Naive thymus-derived CD8-positive, alpha-beta T cell (primary cell): ENCODE measurements at regions not wholly inside any gene's neighbourhood (a gene's known extent, or its start where the extent isn't known, plus 50 kb on each side); places are given as distances from the start of the nearest gene placed in this dataset.

ENCODE experiments used
- ATAC-seq, 2 donors: fragments of 150-1000 bp; cut with Tn5 transposase in 1 of 2; sonication (Bioruptor Pico), chemical (Tn5 transposase) in 1 of 2; 1 replicate in 1 of 2; 2 replicates in 1 of 2; pipeline ENCODE4 v1.10.0; 2021; ENCODE audit warnings: mild to moderate bottlenecking in 2 of 2, moderate library complexity in 2 of 2
- POLR2A ChIA-PET: fragments of 350-600 bp; sonication (Branson Sonifier 250); formaldehyde crosslinking; loops from one replicate; lab custom pipeline; 2021; ENCODE audit warnings: antibody characterized with exemption; lab: Charles Lee
- DNase-seq, 10 donors: peaks; one replicate each; pipeline versions ENCODE4 v3.0.0 to v3.0.0-alpha.2; 2020 to 2022
- H3K27ac Mint-ChIP-seq, 10 donors: one replicate each; pipeline ENCODE4 v1.8.0; 2020 to 2022; ENCODE audit warnings: mild to moderate bottlenecking in 10 of 10, mixed read lengths in 10 of 10, moderate library complexity in 4 of 10, inconsistent platforms in 1 of 10
- H3K27me3 Mint-ChIP-seq, 5 donors: one replicate each; pipeline ENCODE4 v1.8.0; 2021 to 2022; ENCODE audit warnings: mixed read lengths in 5 of 5
- H3K36me3 Mint-ChIP-seq, 3 donors: one replicate each; pipeline ENCODE4 v1.8.0; 2020 to 2022; ENCODE audit warnings: mixed read lengths in 3 of 3, mild to moderate bottlenecking in 2 of 3, inconsistent platforms in 1 of 3
- H3K4me1 Mint-ChIP-seq, 4 donors: one replicate each; pipeline ENCODE4 v1.8.0; 2021 to 2022; ENCODE audit warnings: mixed read lengths in 4 of 4
- H3K4me3 Mint-ChIP-seq, 10 donors: one replicate each; pipeline ENCODE4 v1.8.0; 2020 to 2022; ENCODE audit warnings: mild to moderate bottlenecking in 10 of 10, mixed read lengths in 10 of 10, moderate library complexity in 6 of 10, inconsistent platforms in 1 of 10
- H3K9me3 Mint-ChIP-seq, 9 donors: one replicate each; pipeline ENCODE4 v1.8.0; 2020 to 2022; ENCODE audit warnings: mixed read lengths in 9 of 9, mild to moderate bottlenecking in 3 of 9, inconsistent platforms in 1 of 9, moderate library complexity in 1 of 9

DNA sequence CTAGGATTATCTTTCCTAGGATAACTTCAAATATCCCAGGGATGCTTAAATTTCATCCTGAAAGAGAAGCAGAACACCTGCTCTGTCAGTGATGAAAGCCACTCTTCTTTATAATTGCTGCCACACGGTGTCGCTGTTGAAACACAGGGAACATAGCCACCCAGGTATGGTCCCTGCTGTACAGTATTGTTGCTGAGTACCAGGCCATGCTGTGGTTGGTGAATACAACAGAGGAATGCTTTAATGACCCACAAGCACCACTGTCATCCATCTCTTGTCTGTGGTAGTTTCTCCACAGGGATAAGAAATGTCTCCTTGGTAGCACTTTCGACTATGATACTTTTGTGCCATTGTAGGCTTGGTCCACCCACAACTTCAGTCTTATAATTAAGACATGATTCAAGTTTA is 70.6 kb upstream of the STARD3NL start:
- no peaks in the 10 kb centered on the region for H3K9me3 Mint-ChIP-seq
- no peak overlapping the region for H3K4me3 Mint-ChIP-seq
- no peaks in the 10 kb centered on the region for H3K4me1 Mint-ChIP-seq
- H3K27me3 Mint-ChIP-seq, result peaks cover 0 to 5% (median 2%) of the 10 kb centered on the region in 5 donors
- H3K27ac Mint-ChIP-seq, result no peak overlapping the region
- DNase-seq, result peak; percentile 27 to 79 (median 58)
- POLR2A ChIA-PET, result interaction anchor here (0.6 kb wide), 1 partner anchor 115 kb away, joined by 4 read pairs; no protein-coding TSS in a partner anchor
- ATAC-seq, result peak; percentile 79 to 81
- H3K36me3 Mint-ChIP-seq, result no peaks in the 10 kb centered on the region

GRCh38 chr7:38112075-38112474 is 66.0 kb upstream of the STARD3NL start:
- Mint-ChIP-seq H3K9me3 (peaks cover 0 to 3% (median 0%) of the 10 kb centered on the region in 9 donors), H3K27me3 (peaks cover 5 to 10% (median 9%) of the 10 kb centered on the region in 5 donors), H3K4me1 (no peaks in the 10 kb centered on the region), H3K27ac (no peak overlapping the region), H3K36me3 (peaks cover 0 to 5% (median 0%) of the 10 kb centered on the region in 3 donors), H3K4me3 (no peak overlapping the region)
- POLR2A ChIA-PET, result interaction anchor here (0.7 kb wide), 1 partner anchor 208 kb away, joined by 4 read pairs; no protein-coding TSS in a partner anchor
- ATAC-seq (no peak), DNase-seq (no peak)

DNA sequence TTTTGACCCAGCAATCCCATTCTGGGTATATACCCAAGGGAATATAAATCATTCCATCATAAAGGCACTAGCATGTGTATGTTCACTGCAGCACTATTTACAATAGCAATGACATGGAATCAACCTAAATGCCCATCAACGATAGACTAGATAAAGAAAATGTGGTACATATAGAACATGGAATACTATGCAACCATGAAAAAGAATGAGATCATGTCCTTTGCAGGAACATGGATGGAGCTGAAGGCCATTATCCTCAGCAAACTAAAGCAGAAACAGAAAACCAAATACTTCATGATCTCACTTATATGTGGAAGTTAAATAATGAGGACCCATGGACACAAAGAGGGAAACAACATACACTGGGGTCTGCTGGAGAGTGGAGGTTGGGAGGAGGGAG is 58.0 kb upstream of the STARD3NL start:
- Mint-ChIP-seq H3K27me3 (peaks cover 4 to 20% (median 10%) of the 10 kb centered on the region in 5 donors), H3K36me3 (peaks cover 0 to 12% (median 5%) of the 10 kb centered on the region in 3 donors), H3K9me3 (peaks cover 0 to 13% (median 9%) of the 10 kb centered on the region in 9 donors), H3K4me1 (no peaks in the 10 kb centered on the region), H3K27ac (no peak overlapping the region), H3K4me3 (no peak overlapping the region)
- POLR2A ChIA-PET, result no interaction called here
- ATAC-seq (no peak), DNase-seq (no peak)

DNA sequence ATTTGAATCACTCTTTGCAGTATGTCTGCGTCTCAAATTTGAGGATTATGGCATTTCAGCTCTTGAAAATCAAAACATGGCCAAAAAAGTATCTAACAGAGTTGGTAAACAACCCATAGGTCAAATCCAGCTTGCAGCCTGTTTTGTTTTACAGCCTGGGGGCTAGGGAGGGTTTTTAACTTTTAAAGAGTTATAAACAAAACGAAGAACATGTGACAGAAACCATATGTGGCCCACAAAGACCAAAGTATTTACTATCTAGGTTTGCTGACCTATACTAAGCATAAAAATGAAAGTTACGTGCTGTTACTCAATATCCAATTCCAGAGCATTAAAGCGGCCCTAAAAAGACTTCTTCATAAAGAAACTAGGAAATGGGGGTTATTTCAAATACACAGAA is 55.5 kb upstream of the STARD3NL start:
- Mint-ChIP-seq H3K27me3 (peaks cover 0 to 11% (median 8%) of the 10 kb centered on the region in 5 donors), H3K4me3 (no peak overlapping the region), H3K4me1 (no peaks in the 10 kb centered on the region), H3K9me3 (peaks cover 0 to 13% (median 9%) of the 10 kb centered on the region in 9 donors), H3K27ac (no peak overlapping the region), H3K36me3 (peaks cover 0 to 10% (median 5%) of the 10 kb centered on the region in 3 donors)
- ATAC-seq (no peak), DNase-seq (no peak)
- POLR2A ChIA-PET, result no interaction called here

DNA sequence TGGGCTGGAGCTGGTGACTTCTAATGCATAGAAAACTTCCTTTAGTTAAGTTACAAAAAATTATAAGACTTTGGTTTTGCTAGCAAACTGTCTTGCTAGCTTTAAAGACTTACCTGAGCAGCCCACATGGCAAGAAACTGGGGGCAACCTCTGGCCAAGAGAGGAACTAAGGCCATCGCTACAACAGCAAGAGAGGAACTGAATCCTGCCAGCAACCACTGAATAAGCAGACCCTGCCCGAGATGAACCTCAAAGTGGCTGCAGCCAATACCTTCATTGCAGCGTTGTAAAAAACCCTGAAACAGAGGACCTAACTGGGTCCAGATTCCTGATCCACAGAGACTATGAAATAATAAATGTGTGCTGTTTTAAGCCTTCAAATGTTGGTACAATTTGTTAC is 54.6 kb upstream of the STARD3NL start:
- no peak for ATAC-seq
- no peak overlapping the region for H3K4me3 Mint-ChIP-seq

DNA sequence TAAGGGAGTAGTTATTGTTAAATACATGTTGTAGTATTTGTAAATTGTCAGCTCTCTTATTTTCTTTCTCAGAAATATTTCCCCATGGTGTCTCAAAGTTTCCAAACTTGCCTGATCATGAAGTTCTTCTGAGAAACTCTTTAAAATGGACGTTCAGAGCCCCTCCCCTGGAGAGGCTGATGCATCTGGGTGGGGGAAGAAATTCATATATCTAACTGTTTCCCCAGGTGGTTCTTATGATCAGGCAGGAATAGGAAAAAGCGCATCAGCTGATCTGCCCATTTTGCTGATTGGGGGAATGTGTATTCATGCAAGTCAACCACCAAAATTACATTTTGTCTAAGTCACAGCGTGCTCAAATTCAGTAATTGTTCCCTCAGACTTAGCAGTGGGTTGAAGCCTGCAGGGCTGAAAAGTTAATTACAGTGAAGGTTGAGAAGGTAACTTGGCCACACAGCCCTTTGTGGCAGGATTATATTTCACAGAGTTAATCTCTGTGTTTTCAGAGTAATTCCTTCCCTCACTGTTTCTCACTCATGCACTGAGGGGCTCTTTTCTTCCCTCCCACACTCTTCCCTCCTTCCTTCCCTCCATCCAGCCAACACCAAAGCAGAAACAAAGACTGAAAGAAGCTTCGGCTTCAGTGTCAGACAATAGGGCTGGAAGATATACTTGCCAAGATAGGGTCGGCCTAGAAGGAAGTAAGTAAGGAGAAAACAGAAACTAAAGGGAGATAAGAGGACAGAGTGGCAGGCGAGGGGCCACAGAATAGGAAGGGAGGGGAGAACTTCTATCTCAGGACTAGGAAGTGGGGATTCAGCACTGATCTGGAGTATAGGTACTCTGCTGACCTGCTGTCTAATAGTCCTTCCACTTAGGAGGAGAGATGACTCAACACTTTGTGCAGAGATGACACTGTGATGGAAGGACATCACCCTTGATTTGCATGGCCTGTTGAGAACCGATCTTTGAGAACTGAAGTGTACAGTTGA is 50.5 kb upstream of the STARD3NL start:
- H3K4me3 Mint-ChIP-seq, result no peak overlapping the region
- peaks cover 6 to 28% (median 17%) of the 10 kb centered on the region in 5 donors for H3K27me3 Mint-ChIP-seq
- H3K27ac Mint-ChIP-seq, result peak overlapping the region in 1 of 10 donors; percentile 65
- H3K9me3 Mint-ChIP-seq, result no peaks in the 10 kb centered on the region
- POLR2A ChIA-PET, result no interaction called here
- ATAC-seq (no peak), DNase-seq (no peak)
- H3K4me1 Mint-ChIP-seq, result peaks cover 0 to 2% (median 0%) of the 10 kb centered on the region in 4 donors
- H3K36me3 Mint-ChIP-seq, result no peaks in the 10 kb centered on the region

More for the DNA sequence above, 54.6 kb upstream of the STARD3NL start:
- H3K36me3 Mint-ChIP-seq, result peaks cover 0 to 10% (median 5%) of the 10 kb centered on the region in 3 donors
- POLR2A ChIA-PET, result no interaction called here
- H3K4me1 Mint-ChIP-seq, result peaks cover 0 to 2% (median 0%) of the 10 kb centered on the region in 4 donors
- DNase-seq, result no peak
- H3K9me3 Mint-ChIP-seq, result peaks cover 0 to 13% (median 9%) of the 10 kb centered on the region in 9 donors
- peaks cover 2 to 9% (median 4%) of the 10 kb centered on the region in 5 donors for H3K27me3 Mint-ChIP-seq
- H3K27ac Mint-ChIP-seq, result no peak overlapping the region
